HUES48 (cell line): ENCODE measurements at regions not wholly inside any gene's neighbourhood (a gene's known extent, or its start where the extent isn't known, plus 50 kb on each side); places are given as distances from the start of the nearest gene placed in this dataset.

Source experiments
- H3K27ac ChIP-seq: one replicate; pipeline ENCODE4 v1.7.0; 2013; ENCODE audit warnings: low read depth, low read length, inconsistent platforms
- H3K27me3 ChIP-seq: 2 replicates; pipeline ENCODE4 v1.6.1; 2013; ENCODE audit warnings: mild to moderate bottlenecking, low read length; ENCODE audit not compliant: control insufficient read depth, insufficient read depth
- H3K36me3 ChIP-seq: 2 replicates; pipeline ENCODE4 v1.6.1; 2013; ENCODE audit warnings: low read length; ENCODE audit not compliant: control insufficient read depth, insufficient read depth
- H3K4me1 ChIP-seq: 2 replicates; pipeline ENCODE4 v1.6.1; 2013; ENCODE audit warnings: mild to moderate bottlenecking, low read length; ENCODE audit not compliant: control insufficient read depth, insufficient read depth
- H3K4me3 ChIP-seq: 2 replicates; pipeline ENCODE4 v1.5.1; 2013; ENCODE audit warnings: mild to moderate bottlenecking, low read depth, low read length
- H3K9ac ChIP-seq: 2 replicates; pipeline ENCODE4 v1.6.1; 2013; ENCODE audit warnings: mild to moderate bottlenecking, low read depth, low read length, moderate library complexity
- H3K9me3 ChIP-seq: 2 replicates; pipeline ENCODE4 v1.6.1; 2013; ENCODE audit warnings: low read length; ENCODE audit not compliant: control insufficient read depth, insufficient read depth

DNA sequence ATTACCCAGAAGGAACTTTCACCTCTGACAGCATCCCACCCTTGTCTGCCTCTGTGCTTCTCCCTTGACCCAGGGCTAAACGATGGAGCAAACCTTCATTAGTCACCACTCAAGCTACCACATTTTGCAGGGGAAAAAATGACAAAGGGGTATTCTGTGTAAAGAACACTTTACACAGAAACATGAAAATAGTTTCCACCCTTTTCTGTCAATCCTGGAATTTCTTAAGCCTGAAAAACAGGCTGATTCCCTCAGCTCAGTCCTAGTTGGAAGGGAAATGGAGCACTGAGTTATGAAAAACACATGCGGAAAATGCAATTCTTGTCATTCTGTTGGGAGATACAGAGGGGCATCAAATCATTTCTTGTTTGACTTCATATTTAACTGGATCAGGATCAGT, 175.0 kb upstream of the HNRNPA3 start:
- no peak overlapping the region for H3K27ac ChIP-seq
- no peak overlapping the region for H3K9ac ChIP-seq
- H3K4me1 ChIP-seq = no peaks in the 10 kb centered on the region; the same call in 1 of the 2 replicates
- no peak overlapping the region for H3K4me3 ChIP-seq
- no peaks in the 10 kb centered on the region for H3K36me3 ChIP-seq
- H3K27me3 ChIP-seq = no peaks in the 10 kb centered on the region
- H3K9me3 ChIP-seq = no peaks in the 10 kb centered on the region

GRCh38 chr2:177038787-177039484, 173.7 kb upstream of the HNRNPA3 start:
- Histone ChIP-seq H3K9me3 (no peaks in the 10 kb centered on the region), H3K36me3 (no peaks in the 10 kb centered on the region), H3K27me3 (no peaks in the 10 kb centered on the region), H3K9ac (no peak overlapping the region; the same call in 1 of the 2 replicates), H3K4me1 (no peaks in the 10 kb centered on the region; the same call in 1 of the 2 replicates), H3K27ac (no peak overlapping the region), H3K4me3 (no peak overlapping the region)

GRCh38 chr2:177042311-177042710, 170.3 kb upstream of the HNRNPA3 start:
- Histone ChIP-seq H3K4me1 (no peaks in the 10 kb centered on the region; the same call in 1 of the 2 replicates), H3K27ac (no peak overlapping the region), H3K9me3 (no peaks in the 10 kb centered on the region), H3K27me3 (no peaks in the 10 kb centered on the region), H3K4me3 (no peak overlapping the region), H3K9ac (no peak overlapping the region), H3K36me3 (no peaks in the 10 kb centered on the region)

DNA sequence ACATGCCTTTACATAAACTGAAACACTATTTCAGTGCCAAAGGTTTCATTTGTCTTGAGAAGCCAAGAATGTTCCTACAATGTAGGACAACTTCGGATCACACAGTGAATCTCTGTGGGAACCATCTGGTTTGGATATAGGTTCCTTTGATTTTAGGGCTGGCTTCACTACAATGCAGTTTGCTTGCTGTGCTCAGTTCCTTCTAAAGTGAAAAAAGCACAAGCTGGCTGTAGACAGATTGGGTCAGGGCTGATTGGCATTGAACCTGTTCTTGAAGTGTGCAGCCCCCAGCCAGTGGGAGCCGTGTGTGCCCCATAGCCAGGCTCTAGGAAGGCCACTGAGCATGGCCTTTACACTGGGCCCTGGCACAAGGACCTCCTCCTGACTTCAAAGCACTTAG, 167.9 kb upstream of the HNRNPA3 start:
- Histone ChIP-seq H3K27me3 (no peaks in the 10 kb centered on the region), H3K4me3 (no peak overlapping the region), H3K4me1 (no peaks in the 10 kb centered on the region; the same call in 1 of the 2 replicates), H3K9me3 (no peaks in the 10 kb centered on the region), H3K9ac (no peak overlapping the region), H3K36me3 (no peaks in the 10 kb centered on the region), H3K27ac (no peak overlapping the region)

- no peaks in the 10 kb centered on the region for H3K9me3 ChIP-seq
- H3K27me3 ChIP-seq = no peaks in the 10 kb centered on the region
- H3K9ac ChIP-seq = no peak overlapping the region
- no peak overlapping the region for H3K4me3 ChIP-seq
- no peak overlapping the region for H3K27ac ChIP-seq
- H3K36me3 ChIP-seq = no peaks in the 10 kb centered on the region
- H3K4me1 ChIP-seq = no peaks in the 10 kb centered on the region
Measured at GRCh38 chr2:177048981-177049380, 163.6 kb upstream of the HNRNPA3 start.

- Histone ChIP-seq H3K36me3 (no peaks in the 10 kb centered on the region), H3K4me1 (no peaks in the 10 kb centered on the region), H3K4me3 (no peak overlapping the region), H3K9ac (no peak overlapping the region), H3K27me3 (no peaks in the 10 kb centered on the region), H3K27ac (no peak overlapping the region), H3K9me3 (no peaks in the 10 kb centered on the region)
Measured at GRCh38 chr2:177051278-177051677, 161.3 kb upstream of the HNRNPA3 start.

DNA sequence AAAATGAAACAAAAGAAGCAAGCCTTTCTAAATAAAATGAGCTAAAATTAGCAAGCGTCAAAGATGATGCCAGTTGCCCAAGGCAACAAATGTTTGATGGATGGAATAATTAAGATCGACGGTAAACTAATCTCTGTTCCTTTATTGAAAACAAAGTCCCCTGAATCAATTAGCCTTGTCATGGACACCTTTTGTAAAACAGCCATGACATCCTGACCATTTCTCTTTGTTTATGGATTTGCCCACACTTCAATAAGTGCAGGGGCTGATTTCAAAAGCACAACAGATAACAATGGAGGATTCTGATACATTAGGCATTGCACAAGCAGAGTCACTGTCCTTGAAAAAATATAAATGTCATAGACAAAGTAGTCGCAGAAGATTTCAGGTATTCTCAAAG, 160.1 kb upstream of the HNRNPA3 start:
- Histone ChIP-seq H3K9me3 (no peaks in the 10 kb centered on the region), H3K4me1 (no peaks in the 10 kb centered on the region), H3K9ac (no peak overlapping the region), H3K27ac (no peak overlapping the region), H3K36me3 (no peaks in the 10 kb centered on the region), H3K4me3 (no peak overlapping the region), H3K27me3 (no peaks in the 10 kb centered on the region)

DNA sequence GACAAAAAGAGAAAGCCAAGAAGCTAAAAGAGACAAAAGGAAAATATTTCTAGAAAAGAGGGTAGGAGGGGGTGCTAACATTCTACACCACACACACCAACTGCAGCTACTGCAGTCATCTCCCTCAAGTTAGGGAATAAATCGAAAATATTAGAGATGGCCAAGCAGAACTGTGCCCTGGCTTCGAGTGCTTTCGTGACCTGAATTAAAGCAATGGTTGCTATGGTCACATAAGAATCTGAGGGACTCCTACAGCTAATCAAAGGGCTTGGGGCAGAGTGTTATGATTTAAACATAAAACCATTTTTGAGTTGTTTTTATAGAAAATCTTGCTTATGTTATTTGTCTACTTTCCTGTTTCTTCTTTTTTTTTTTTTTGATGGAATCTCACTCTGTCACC, 159.6 kb upstream of the HNRNPA3 start:
- Histone ChIP-seq H3K9ac (no peak overlapping the region), H3K27me3 (no peaks in the 10 kb centered on the region), H3K27ac (no peak overlapping the region), H3K36me3 (no peaks in the 10 kb centered on the region), H3K4me3 (no peak overlapping the region), H3K9me3 (no peaks in the 10 kb centered on the region), H3K4me1 (no peaks in the 10 kb centered on the region)

- Histone ChIP-seq H3K36me3 (no peaks in the 10 kb centered on the region), H3K27ac (no peak overlapping the region), H3K4me1 (no peaks in the 10 kb centered on the region), H3K9me3 (no peaks in the 10 kb centered on the region), H3K27me3 (no peaks in the 10 kb centered on the region), H3K9ac (no peak overlapping the region), H3K4me3 (no peak overlapping the region)
Measured at GRCh38 chr2:177053716-177054115, 158.9 kb upstream of the HNRNPA3 start.

- Histone ChIP-seq H3K9me3 (no peaks in the 10 kb centered on the region), H3K4me3 (no peak overlapping the region), H3K9ac (no peak overlapping the region), H3K36me3 (no peaks in the 10 kb centered on the region), H3K27ac (no peak overlapping the region), H3K27me3 (no peaks in the 10 kb centered on the region), H3K4me1 (no peaks in the 10 kb centered on the region)
Measured at GRCh38 chr2:177056481-177056929, 156.1 kb upstream of the HNRNPA3 start.

- no peaks in the 10 kb centered on the region for H3K36me3 ChIP-seq
- H3K27ac ChIP-seq = no peak overlapping the region
- H3K9me3 ChIP-seq = no peaks in the 10 kb centered on the region
- no peak overlapping the region for H3K9ac ChIP-seq
- no peaks in the 10 kb centered on the region for H3K4me1 ChIP-seq
- H3K4me3 ChIP-seq = no peak overlapping the region
- H3K27me3 ChIP-seq = no peaks in the 10 kb centered on the region
Measured at GRCh38 chr2:177058747-177059146, 153.8 kb upstream of the HNRNPA3 start.
